ENCODE measurements at regions not wholly inside any gene's neighbourhood (a gene's known extent, or its start where the extent isn't known, plus 50 kb on each side); places are given as distances from the start of the nearest gene placed in this dataset.

DNA sequence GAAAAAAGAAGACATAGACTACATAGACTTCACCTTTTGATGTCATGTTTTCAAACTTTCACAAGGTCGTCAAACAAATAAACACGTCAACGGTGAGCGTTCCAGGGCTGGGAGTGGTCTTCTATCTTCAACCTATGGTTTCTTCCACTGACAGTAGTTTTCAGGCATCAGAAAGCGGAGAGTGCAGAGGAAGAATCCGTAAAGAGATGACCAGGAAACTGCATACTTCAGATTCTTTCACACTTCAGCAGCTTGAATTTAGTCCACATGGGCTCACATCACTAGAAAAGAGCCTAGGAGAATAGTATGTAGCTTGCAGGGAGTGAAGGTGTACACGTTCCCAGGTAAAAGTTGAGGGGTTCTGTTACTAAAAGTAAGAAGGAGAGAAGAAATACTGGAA lies 58.5 kb downstream of the NPY1R start:
- ChIA-PET CTCF (interaction anchor here (0.7 kb wide), 1 partner anchor 35 kb away, joined by 3 read pairs; no protein-coding TSS in a partner anchor), POLR2A (no interaction called here)
- DNase-seq (ENCODE audit: extremely low spot score): no peak
- no peak for TF ChIP-seq CTCF (IDR thresholded peaks at IDR 0.05; ENCODE audit: control extremely low read depth, extremely low read depth, low read depth, missing control alignments)

DNA sequence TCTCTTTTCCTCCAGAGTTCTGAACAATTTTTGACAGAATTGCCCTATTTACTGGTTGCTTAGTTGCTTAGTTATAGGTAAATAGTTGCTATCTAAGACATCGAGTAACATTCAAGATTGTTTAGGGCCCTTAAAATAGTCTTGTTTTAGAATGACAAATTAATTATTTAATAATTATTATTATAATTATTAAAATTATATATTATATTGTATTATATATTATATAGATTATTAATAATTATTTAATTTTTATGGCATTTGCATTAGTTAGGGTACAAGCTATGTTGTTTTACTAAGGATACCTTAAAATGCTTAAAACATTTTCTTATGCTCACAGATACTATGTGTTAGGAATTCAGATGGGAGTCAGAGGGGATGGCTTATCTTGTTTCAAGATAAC lies 59.2 kb downstream of the NPY1R start:
- ChIA-PET POLR2A (no interaction called here), CTCF (interaction anchor here (0.7 kb wide), 1 partner anchor 34 kb away, joined by 3 read pairs; no protein-coding TSS in a partner anchor)
- DNase-seq (ENCODE audit: extremely low spot score): no peak
- no peak for TF ChIP-seq CTCF (IDR thresholded peaks at IDR 0.05; ENCODE audit: control extremely low read depth, extremely low read depth, low read depth, missing control alignments)

- no peak for DNase-seq (ENCODE audit: extremely low spot score)
- ChIA-PET POLR2A (no interaction called here), CTCF (no interaction called here)
- TF ChIP-seq CTCF (IDR thresholded peaks at IDR 0.05; ENCODE audit: control extremely low read depth, extremely low read depth, low read depth, missing control alignments): no peak
Measured at GRCh38 chr4:163271555-163272127, 60.8 kb downstream of the NPY1R start.

GRCh38 chr4:163269869-163270268 lies 62.5 kb downstream of the NPY1R start:
- ChIA-PET POLR2A (no interaction called here), CTCF (interaction anchor here (1.1 kb wide), 1 partner anchor 11 kb away, joined by 3 read pairs; no protein-coding TSS in a partner anchor)
- no peak for TF ChIP-seq CTCF (IDR thresholded peaks at IDR 0.05; ENCODE audit: control extremely low read depth, extremely low read depth, low read depth, missing control alignments)
- DNase-seq (ENCODE audit: extremely low spot score): no peak

DNA sequence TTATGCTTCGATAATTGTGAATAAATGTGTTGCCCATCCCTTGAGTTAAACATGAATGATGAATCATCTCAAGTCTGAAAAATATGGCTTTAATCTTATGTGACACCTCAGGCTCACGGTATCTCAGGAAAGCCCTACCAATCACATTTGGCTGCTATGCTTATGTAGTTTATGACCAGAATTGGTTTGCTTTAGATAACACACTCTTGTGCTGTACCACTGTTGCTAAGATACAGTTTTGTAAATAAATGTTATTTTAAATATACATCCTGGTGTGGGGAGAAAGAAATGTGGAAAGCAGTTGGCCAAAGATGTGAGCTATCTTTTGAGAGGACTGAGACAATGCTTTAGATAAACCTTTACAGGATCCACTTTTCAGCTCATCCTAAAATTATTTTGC lies 63.2 kb downstream of the NPY1R start:
- POLR2A ChIA-PET: no interaction called here
- DNase-seq (ENCODE audit: extremely low spot score): no peak
- no peak for TF ChIP-seq CTCF (IDR thresholded peaks at IDR 0.05; ENCODE audit: control extremely low read depth, extremely low read depth, low read depth, missing control alignments)
- CTCF ChIA-PET: interaction anchor here (1.1 kb wide), 1 partner anchor 11 kb away, joined by 3 read pairs; no protein-coding TSS in a partner anchor

DNA sequence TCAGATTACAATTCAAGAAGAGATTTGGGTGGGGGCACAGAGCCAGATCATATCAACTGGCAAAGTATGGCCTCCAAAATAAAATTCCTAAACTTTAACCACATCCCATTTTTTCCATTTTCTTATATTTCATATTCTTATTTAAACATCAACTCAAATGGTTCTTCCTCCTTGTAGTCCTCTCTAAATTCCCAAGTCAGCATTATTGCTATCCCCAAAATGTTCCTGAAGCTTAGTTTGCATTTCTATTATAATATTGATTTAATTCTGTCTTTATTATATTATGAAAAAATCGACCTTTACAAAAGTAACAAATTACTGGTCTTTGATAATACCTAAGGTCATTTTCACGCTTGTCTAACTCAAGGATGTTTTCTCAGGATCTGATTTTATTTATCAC lies 67.5 kb downstream of the NPY1R start:
- no peak for TF ChIP-seq CTCF (IDR thresholded peaks at IDR 0.05; ENCODE audit: control extremely low read depth, extremely low read depth, low read depth, missing control alignments)
- ChIA-PET POLR2A (no interaction called here), CTCF (no interaction called here)
- DNase-seq (ENCODE audit: extremely low spot score): no peak

All from GM10248 (cell line).